WTC11 (cell line): ENCODE measurements at regions not wholly inside any gene's neighbourhood (a gene's known extent, or its start where the extent isn't known, plus 50 kb on each side); places are given as distances from the start of the nearest gene placed in this dataset.

Source experiments
- CREM ChIP-seq: sonication (generic); formaldehyde crosslinking; IDR thresholded peaks from 2 replicates; pipeline ENCODE4 v1.8.1; 2022; ENCODE audit warnings: mild to moderate bottlenecking, missing genetic modification reagents, moderate library complexity
- CTCF ChIP-seq: fragments of 200-600 bp; IDR thresholded peaks from 2 replicates; pipeline ENCODE4 v1.8.0; 2022; ENCODE audit warnings: antibody characterized with exemption
- E2F4 ChIP-seq: sonication (generic); formaldehyde crosslinking; IDR thresholded peaks from 2 replicates; pipeline ENCODE4 v1.8.1; 2022; ENCODE audit warnings: low read depth, mild to moderate bottlenecking, moderate library complexity, missing genetic modification reagents, borderline replicate concordance
- FOXP1 ChIP-seq: sonication (generic); formaldehyde crosslinking; IDR thresholded peaks from 2 replicates; pipeline ENCODE4 v1.8.0; 2022; ENCODE audit warnings: missing genetic modification reagents, mild to moderate bottlenecking, moderate library complexity, borderline replicate concordance
- RELA ChIP-seq: sonication (generic); formaldehyde crosslinking; IDR thresholded peaks from 2 replicates; pipeline ENCODE4 v1.8.1; 2022; ENCODE audit warnings: missing genetic modification reagents, mild to moderate bottlenecking, borderline replicate concordance

- TF ChIP-seq RELA (CRISPR knock-in tag), result no peak
- TF ChIP-seq CTCF, result no peak
- TF ChIP-seq E2F4 (CRISPR knock-in tag), result no peak
- TF ChIP-seq FOXP1 (CRISPR knock-in tag), result no peak
- TF ChIP-seq CREM, result no peak
These were observed 109.4 kb downstream of the CARTPT start for GRCh38 chr5:71828291-71829040.
